ENCODE measurements at regions not wholly inside any gene's neighbourhood (a gene's known extent, or its start where the extent isn't known, plus 50 kb on each side); places are given as distances from the start of the nearest gene placed in this dataset.

DNA sequence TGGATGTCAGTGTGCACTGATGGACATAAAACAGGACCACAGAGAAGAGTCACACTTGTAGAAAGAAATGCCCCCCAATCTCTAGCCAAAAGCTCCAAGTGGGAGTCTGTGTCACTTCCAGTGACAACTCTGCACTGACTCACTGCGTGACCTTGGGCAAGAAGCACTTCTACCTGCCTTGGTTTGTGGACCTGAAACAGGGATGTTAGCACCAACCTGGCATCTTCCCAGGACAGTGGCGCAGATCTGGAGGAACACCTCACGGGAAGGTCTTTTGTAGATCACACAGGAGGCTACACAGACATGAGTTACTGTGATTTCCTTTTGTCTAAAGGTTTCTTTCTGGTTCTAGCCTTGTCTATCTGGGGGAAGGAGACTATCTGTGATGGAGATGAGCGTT is 80.5 kb upstream of the DHRSX start:
- intact Hi-C loops (cut with DNase I), result no loop called here

DNA sequence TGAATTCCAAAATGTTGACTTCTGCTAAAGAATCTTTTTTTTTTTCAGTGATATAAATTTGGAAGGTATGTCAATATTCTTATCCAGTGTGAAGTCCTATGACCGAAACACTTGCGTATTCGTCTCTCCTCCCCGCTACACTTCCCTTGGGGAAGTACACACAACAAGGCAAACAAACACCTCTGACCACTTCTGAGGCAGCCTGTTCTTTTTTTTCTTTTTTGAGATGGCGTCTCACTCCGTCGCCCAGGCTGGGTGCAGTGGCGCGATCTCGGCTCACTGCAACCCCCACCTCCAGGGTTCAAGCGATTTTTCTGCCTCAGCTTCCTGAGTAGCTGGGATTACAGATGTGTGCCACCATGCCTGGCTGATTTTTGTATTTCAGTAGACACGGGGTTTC is 78.1 kb upstream of the DHRSX start:
- intact Hi-C loops (cut with DNase I), result no loop called here
- 80% methylated on average over 12 of the region's 12 CpGs for WGBS
- TF ChIP-seq POLR2A (IDR thresholded peaks at IDR 0.05; ENCODE audit: low read depth), result no peak
- TF ChIP-seq, protein P1, sequence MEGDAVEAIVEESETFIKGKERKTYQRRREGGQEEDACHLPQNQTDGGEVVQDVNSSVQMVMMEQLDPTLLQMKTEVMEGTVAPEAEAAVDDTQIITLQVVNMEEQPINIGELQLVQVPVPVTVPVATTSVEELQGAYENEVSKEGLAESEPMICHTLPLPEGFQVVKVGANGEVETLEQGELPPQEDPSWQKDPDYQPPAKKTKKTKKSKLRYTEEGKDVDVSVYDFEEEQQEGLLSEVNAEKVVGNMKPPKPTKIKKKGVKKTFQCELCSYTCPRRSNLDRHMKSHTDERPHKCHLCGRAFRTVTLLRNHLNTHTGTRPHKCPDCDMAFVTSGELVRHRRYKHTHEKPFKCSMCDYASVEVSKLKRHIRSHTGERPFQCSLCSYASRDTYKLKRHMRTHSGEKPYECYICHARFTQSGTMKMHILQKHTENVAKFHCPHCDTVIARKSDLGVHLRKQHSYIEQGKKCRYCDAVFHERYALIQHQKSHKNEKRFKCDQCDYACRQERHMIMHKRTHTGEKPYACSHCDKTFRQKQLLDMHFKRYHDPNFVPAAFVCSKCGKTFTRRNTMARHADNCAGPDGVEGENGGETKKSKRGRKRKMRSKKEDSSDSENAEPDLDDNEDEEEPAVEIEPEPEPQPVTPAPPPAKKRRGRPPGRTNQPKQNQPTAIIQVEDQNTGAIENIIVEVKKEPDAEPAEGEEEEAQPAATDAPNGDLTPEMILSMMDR (IDR thresholded peaks at IDR 0.05), result no peak
- no peak for TF ChIP-seq EP300 (IDR thresholded peaks at IDR 0.05)
- no peak for TF ChIP-seq POLR2AphosphoS5 (IDR thresholded peaks at IDR 0.05)

More for the DNA sequence above, 80.5 kb upstream of the DHRSX start:
- Histone ChIP-seq H3K4me3 (no peak overlapping the region), H3K27me3 (peaks cover 0 to 61% (median 24%) of the 10 kb centered on the region in 4 donors), H3K9me3 (no peaks in the 10 kb centered on the region), H3K27ac (replicated peaks in 1 of 4) (no peak overlapping the region), H3K4me1 (peaks cover 5 to 18% (median 15%) of the 10 kb centered on the region in 4 donors), H3K36me3 (no peaks in the 10 kb centered on the region)
- TF ChIP-seq POLR2AphosphoS5 (IDR thresholded peaks at IDR 0.05), result no peak
- TF ChIP-seq EP300 (IDR thresholded peaks at IDR 0.05), result no peak
- no peak for TF ChIP-seq POLR2A (IDR thresholded peaks at IDR 0.05; ENCODE audit: low read depth)
- TF ChIP-seq, protein P1 (IDR thresholded peaks at IDR 0.05), result no peak
- WGBS, result 76% methylated on average over 4 of the region's 4 CpGs
- no peak for DNase-seq (ENCODE audit: extremely low spot score)

DNA sequence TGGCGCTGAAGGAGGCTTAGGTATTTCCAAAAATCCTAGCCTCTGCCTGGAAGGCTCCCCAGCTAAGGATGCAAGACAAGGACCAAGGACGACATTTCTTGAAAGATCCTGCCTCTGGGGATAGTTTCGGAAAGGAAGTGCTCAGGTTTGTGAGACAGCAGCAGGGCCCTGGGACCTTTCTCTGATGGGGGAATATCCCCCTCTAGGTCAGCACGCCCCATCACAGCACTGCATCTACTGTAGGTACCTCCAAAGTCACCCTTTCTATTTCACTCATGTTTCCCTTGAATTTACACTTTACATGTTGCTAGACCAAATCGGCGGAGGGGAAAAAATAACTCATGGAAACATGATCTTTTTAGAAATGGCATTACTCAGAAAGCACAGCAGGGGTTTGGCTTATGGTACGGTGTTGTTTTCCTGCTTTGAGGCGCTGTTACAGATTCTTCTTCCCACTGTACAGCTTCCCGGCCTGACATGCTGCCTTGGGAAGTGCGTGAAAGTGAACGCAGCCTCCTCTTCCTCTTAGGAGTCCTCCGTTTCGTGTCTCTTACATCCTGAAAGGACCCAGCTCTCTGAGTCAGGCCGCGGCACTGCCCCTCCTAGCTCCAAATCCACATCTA is 77.2 kb upstream of the DHRSX start:
- no peak for DNase-seq (ENCODE audit: extremely low spot score)
- Histone ChIP-seq H3K36me3 (no peaks in the 10 kb centered on the region), H3K27me3 (peaks cover 0 to 32% (median 12%) of the 10 kb centered on the region in 4 donors), H3K4me1 (peaks cover 0 to 3% (median 1%) of the 10 kb centered on the region in 4 donors), H3K27ac (replicated peaks in 1 of 4) (no peak overlapping the region), H3K9me3 (no peaks in the 10 kb centered on the region), H3K4me3 (no peak overlapping the region)
- TF ChIP-seq, protein P1 (IDR thresholded peaks at IDR 0.05), result no peak
- TF ChIP-seq POLR2A (IDR thresholded peaks at IDR 0.05; ENCODE audit: low read depth) (no peak), EP300 (IDR thresholded peaks at IDR 0.05) (no peak), POLR2AphosphoS5 (IDR thresholded peaks at IDR 0.05) (no peak)
- intact Hi-C loops (cut with DNase I), result no loop called here
- WGBS, result 64% methylated on average over 15 of the region's 15 CpGs

More for the DNA sequence above, 78.1 kb upstream of the DHRSX start:
- Histone ChIP-seq H3K27ac (replicated peaks in 1 of 4) (no peak overlapping the region), H3K4me1 (peaks cover 5 to 12% (median 10%) of the 10 kb centered on the region in 4 donors), H3K4me3 (no peak overlapping the region), H3K36me3 (no peaks in the 10 kb centered on the region), H3K9me3 (no peaks in the 10 kb centered on the region), H3K27me3 (peaks cover 0 to 41% (median 21%) of the 10 kb centered on the region in 4 donors)
- no peak for DNase-seq (ENCODE audit: extremely low spot score)

DNA sequence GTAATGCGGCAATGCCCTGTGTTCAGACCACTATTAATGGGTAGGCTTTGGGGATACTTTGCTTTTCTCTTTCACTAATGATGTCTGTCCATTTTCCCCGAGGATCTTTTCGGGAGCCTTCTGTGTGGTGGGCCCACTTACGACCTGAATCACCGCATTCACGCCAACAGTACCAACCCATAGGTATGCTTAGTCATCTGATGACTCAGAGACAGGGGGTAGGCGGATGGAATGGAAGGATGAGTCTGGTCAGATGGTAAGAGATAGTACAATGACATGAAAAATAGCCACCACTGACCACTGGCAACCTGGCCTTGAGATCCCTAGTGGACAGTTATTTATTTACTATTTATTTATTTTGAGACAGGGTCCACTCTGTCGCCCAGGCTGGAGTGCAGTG is 76.0 kb upstream of the DHRSX start:
- Histone ChIP-seq H3K9me3 (no peaks in the 10 kb centered on the region), H3K27ac (replicated peaks in 1 of 4) (no peak overlapping the region), H3K4me3 (no peak overlapping the region), H3K36me3 (no peaks in the 10 kb centered on the region), H3K4me1 (no peaks in the 10 kb centered on the region), H3K27me3 (peaks cover 0 to 20% (median 3%) of the 10 kb centered on the region in 4 donors)
- WGBS, result 96% methylated on average over 8 of the region's 8 CpGs
- intact Hi-C loops (cut with DNase I), result no loop called here
- TF ChIP-seq, protein P1 (IDR thresholded peaks at IDR 0.05), result no peak
- no peak for TF ChIP-seq EP300 (IDR thresholded peaks at IDR 0.05)
- TF ChIP-seq POLR2A (IDR thresholded peaks at IDR 0.05; ENCODE audit: low read depth), result no peak
- no peak for TF ChIP-seq POLR2AphosphoS5 (IDR thresholded peaks at IDR 0.05)
- no peak for DNase-seq (ENCODE audit: extremely low spot score)

DNA sequence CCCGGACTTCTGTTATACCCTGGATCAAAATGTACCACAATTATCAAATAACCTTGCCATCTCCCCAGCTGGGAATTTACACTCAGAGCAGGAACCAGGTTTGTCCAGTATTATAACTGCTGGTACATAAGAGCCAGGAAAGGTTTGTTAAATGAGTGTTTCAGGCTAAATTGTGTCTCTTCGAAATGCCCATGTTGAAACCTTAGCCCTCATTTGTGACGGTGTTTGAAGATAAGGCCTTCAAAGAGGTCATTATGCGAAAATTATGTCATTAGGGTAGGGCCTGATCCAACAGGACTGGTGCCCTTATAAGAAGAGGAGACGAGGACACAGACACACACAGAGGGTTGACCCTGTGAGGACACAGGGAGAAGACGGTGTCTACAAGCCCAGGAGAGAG is 73.5 kb upstream of the DHRSX start:
- Histone ChIP-seq H3K4me1 (no peaks in the 10 kb centered on the region), H3K36me3 (no peaks in the 10 kb centered on the region), H3K27ac (replicated peaks in 1 of 4) (no peak overlapping the region), H3K27me3 (no peaks in the 10 kb centered on the region), H3K4me3 (no peak overlapping the region), H3K9me3 (no peaks in the 10 kb centered on the region)
- intact Hi-C loops (cut with DNase I), result no loop called here
- WGBS, result 94% methylated on average over 6 of the region's 6 CpGs
- TF ChIP-seq EP300 (IDR thresholded peaks at IDR 0.05) (no peak), POLR2A (IDR thresholded peaks at IDR 0.05; ENCODE audit: low read depth) (no peak), POLR2AphosphoS5 (IDR thresholded peaks at IDR 0.05) (no peak)
- TF ChIP-seq, protein P1 (IDR thresholded peaks at IDR 0.05), result no peak
- DNase-seq (ENCODE audit: extremely low spot score), result no peak

Data from esophagus muscularis mucosa (tissue), 4 donors.